Erythroblast (primary cell): ENCODE measurements at regions not wholly inside any gene's neighbourhood (a gene's known extent, or its start where the extent isn't known, plus 50 kb on each side); places are given as distances from the start of the nearest gene placed in this dataset.
A peak's percentile ranks its signal among the peaks of the same experiment; 100 is the strongest.

Experiments used
- DNase-seq, 2 experiments: peaks; one replicate each; lab custom pipeline; 2025; lab: John Stamatoyannopoulos, UW
- GATA1 ChIP-seq: IDR thresholded peaks from 2 replicates; pipeline ENCODE4 v1.6.1; 2011; ENCODE audit warnings: low read depth, mild to moderate bottlenecking, control low read depth, low read length, moderate library complexity
- POLR2A ChIP-seq: IDR thresholded peaks from 2 replicates; pipeline ENCODE4 v1.6.1; 2011; ENCODE audit warnings: mild to moderate bottlenecking, low read length

GRCh38 chr2:64217198-64217869 lies 73.1 kb upstream of the PELI1 start:
- DNase-seq: no peak

GRCh38 chr2:64218137-64218802 lies 74.0 kb upstream of the PELI1 start:
- no peak for DNase-seq
- no peak for TF ChIP-seq POLR2A
- TF ChIP-seq GATA1: no peak

More at GRCh38 chr2:64217198-64217869, 73.1 kb upstream of the PELI1 start:
- TF ChIP-seq GATA1: no peak
- no peak for TF ChIP-seq POLR2A

DNA sequence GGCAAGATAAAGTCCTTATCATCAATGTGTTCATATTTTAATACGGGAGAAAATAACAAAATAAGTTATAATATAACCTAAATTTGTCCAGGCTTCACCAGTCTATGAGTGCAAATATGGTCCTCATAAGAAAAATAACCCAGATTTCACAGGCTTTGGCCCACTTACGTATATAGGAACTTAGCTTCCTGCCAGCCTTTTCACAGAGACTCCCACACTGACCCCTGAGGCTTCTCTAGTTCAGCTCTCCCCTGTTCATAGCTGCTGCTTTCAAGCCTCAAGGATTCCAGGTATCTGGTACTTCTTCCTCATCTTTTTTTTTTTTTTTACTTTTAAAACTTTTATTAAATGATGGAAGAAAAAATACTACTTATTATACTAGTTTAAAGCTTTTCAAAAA lies 74.9 kb upstream of the PELI1 start:
- TF ChIP-seq GATA1: no peak
- no peak for TF ChIP-seq POLR2A
- DNase-seq: no peak

DNA sequence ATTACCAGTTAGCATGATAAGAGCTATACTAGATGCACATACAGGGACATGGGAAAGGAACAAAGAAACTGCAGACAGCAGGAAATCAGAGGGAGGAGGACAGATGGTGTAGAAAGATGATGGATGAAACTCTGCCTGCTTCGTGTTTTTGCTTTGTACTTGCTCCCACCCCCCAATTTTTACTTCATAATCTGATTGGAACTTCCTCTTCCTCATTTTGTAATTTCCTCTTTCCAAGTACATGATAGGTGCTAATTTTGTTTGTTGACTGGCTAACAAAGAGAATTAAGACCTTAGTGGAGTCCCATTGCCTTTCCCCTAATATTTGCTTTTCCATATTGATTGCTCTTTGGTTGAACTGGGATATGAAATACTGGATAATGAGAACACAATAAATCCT lies 76.0 kb upstream of the PELI1 start:
- DNase-seq: no peak
- TF ChIP-seq GATA1 (no peak), POLR2A (no peak)

- no peak for DNase-seq
- TF ChIP-seq POLR2A (no peak), GATA1 (no peak)
These were observed 76.8 kb upstream of the PELI1 start for GRCh38 chr2:64220894-64221617.

DNA sequence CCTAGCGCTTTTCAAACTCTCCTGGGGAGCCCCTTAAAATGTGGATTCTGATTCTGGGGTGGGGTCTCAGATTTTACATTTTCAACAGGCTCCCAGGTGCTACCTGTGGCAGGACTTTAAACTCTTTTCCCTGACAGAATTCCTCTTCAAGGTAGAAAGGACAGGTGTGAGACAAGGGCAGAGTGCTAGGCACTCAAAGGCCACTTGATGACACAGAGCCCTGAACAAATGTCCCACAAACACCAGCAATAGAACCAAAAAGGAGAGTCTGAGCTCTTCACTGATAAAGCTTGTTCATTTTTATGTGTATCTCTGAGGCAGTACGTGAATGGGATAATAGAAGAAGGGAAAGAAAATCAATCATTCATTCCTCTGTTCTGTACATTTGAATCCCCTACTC lies 77.7 kb upstream of the PELI1 start:
- TF ChIP-seq POLR2A: no peak
- no peak for TF ChIP-seq GATA1
- no peak for DNase-seq

DNA sequence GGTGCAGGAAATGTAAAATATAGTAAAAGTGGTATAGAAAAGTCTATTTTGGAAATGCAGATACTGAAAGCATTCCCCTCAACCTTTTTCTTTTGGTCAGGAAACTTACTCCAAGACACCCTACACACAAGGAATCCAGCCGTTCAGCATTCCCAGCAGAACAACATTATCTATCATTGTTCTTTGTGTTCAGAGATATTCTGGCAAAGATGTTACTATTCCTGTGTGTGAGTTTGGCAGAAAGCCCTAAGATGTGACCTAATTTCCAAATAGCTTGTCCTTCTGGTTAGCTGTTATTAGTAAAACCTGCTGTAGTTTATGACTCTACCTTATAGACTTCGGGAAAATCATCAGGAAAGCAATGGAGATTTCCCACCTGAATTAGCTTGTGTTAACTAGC lies 78.1 kb upstream of the PELI1 start:
- no peak for DNase-seq
- TF ChIP-seq GATA1: no peak
- TF ChIP-seq POLR2A: no peak

DNA sequence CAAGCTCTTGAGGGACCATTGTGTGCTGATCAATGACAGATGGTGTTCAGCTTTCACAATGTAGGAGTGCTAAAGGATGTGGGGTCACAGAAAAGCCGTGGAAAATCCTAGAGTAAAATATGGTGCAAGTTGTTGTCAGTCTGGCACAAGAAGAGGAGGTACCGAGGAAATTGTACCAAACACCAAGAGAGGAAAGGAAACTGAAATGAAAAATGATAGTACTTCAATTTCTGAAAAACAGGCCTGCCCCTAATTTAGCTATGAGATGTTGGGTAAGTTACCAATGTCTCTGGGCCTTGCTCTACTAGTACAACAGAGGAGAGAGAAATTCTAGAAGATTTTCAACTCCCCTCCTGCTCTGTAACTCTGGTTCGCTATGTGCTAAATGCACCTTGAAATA lies 78.8 kb upstream of the PELI1 start:
- DNase-seq: no peak

DNA sequence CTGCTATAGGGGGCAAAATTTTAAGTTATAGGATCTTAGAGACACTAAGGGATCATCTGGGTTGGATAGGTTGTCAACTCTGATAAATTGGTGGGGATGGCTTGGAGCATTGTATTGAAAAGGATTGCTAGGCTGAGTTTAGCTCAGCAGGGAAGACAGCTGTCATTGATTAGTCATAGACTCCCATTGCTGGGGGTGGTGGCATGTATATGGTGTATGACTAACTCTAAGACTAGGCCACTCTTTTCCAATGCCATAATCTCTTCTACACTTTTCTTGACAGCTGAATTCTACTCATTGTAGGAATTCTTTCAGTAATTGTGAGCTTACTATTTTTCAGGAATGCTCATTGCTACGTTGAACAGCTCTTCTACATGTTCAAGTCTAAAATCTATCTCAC lies 81.3 kb upstream of the PELI1 start:
- no peak for DNase-seq
- no peak for TF ChIP-seq GATA1
- no peak for TF ChIP-seq POLR2A

More for the DNA sequence above, 78.8 kb upstream of the PELI1 start:
- TF ChIP-seq POLR2A (no peak), GATA1 (no peak)

GRCh38 chr2:64226611-64227010 lies 82.4 kb upstream of the PELI1 start:
- no peak for DNase-seq
- TF ChIP-seq GATA1 (no peak), POLR2A (no peak)

DNA sequence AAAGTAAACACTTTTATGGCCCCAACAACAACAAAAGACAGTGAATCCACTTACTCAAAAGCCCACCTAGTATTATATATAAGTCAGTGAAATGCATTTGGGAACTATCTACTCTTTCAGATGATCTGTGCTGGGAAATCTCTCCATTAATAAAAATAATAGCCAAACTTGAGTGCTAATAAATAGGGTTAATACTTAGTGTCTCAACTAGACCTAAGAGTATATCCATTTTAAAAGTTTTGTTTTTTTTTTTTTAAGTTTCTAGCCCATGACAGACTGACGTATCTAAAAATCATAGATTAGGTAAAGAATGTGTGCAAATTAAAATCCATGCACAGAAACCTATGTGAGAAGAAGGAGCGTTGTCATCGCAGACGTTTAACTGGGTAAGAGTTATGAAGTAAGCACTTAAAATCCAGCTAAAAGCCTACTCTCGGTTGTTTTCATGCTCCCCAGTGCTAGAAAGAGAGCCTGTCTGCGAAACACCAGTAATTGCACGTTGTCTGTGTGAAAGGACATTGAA lies 83.4 kb upstream of the PELI1 start:
- no peak for DNase-seq
- TF ChIP-seq GATA1 (no peak), POLR2A (no peak)

- TF ChIP-seq POLR2A (no peak), GATA1 (no peak)
These were observed 84.0 kb upstream of the PELI1 start for GRCh38 chr2:64228126-64228678.

DNA sequence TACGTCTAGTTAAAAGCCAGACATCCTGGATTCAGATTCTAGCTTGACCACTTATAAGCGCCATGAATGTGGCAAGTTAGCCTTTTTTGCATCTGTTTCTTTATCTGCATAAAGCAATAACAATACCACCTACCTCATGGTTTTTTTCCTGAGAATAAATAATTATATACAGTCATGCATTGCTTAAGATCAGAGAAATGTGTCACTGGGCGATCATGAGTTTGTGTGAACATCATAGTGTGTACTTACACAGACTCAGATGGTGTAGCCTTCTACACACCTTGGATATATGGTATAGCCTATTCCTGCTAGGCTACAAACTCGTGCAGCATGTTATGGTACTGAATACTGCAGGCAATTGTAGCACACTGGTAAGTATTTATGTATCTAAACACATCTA lies 84.7 kb upstream of the PELI1 start:
- TF ChIP-seq POLR2A (no peak), GATA1 (no peak)
- DNase-seq: no peak

More at GRCh38 chr2:64228126-64228678, 84.0 kb upstream of the PELI1 start:
- peak; percentile 46 to 49 for DNase-seq
